ENCODE measurements at regions not wholly inside any gene's neighbourhood (a gene's known extent, or its start where the extent isn't known, plus 50 kb on each side); places are given as distances from the start of the nearest gene placed in this dataset.

DNA sequence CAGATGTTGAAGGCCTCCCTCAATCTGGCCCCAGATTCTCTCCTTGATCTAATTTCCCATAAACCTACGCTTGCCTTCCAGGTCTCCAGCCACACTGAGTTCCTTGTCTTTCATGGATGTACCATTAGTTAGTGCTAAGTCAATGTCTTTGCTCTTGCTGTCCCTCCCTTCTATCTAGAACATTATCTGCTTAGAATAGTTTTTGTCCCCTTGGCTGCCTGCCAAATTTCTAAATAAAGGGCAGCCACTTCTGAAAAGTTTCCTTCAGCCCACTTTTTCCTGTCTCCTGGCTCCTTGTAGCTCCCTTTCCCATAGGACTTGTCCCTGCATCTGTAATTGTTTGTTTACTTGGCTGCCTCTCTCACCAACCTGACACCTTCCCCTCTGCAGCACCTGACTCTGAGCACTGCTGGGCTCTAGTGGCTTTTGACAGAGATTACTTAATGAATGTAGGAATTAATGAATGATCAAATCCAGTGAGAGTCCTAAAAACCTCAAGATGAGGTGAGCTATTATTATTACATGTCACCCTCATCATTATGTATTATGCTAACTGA lies 58.3 kb downstream of the CXCL12 start:
- Histone ChIP-seq H3K4me1 (peaks cover 0 to 8% (median 0%) of the 10 kb centered on the region in 10 experiments; a peak in 6 of 20 replicates), H3K36me3 (no peaks in the 10 kb centered on the region), H3K4me3 (no peak overlapping the region), H3K4me2 (peak overlapping the region in 3 of 11 experiments; percentile 1 to 20 (median 16); a peak in 2 of 22 replicates), H3K9ac (no peak overlapping the region), H3K9me3 (replicated peaks in 1 of 11) (no peaks in the 10 kb centered on the region), H3K27ac (no peak overlapping the region), H3K27me3 (no peaks in the 10 kb centered on the region), H4K20me1 (no peaks in the 10 kb centered on the region)
- no peak for TF ChIP-seq Cebpa-rat (IDR thresholded peaks at IDR 0.05)

DNA sequence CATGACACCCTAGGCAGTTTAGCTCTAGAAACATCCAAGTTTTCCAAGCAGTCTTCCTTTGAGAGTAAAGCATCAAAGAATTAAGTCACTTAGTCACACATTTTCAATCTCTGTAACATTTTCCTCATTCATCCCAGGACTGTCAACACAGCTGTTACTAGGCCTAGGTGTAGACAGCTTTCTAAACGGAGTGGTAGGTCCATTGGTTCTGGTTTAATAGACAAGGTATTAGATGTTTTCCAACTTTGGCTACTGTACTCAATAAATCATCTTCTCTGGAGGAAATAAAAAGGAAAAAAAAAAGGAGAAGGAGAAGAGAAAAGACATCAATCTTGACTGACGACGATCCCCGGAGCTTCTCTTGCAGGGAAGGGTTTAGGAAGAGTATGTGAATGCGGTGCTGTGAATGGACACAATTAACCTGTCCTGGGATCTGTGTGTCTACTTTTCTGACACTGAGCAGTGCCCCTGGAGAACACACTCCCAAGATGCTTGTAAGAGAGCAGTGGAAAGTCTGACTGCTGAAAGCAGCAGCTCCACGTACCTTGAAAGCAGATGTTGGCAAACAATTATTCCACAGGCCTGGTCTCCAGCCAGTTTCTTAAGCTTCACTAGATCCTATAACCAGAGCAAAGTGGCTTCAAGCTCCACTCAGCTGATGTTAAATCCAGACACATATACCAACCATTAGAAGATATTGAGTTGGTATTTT lies 59.1 kb downstream of the CXCL12 start:
- Histone ChIP-seq H4K20me1 (no peaks in the 10 kb centered on the region), H3K4me3 (no peak overlapping the region), H3K9ac (no peak overlapping the region)

GRCh38 chr10:44325157-44325556 lies 59.7 kb downstream of the CXCL12 start:
- no peak for TF ChIP-seq Cebpa-rat (IDR thresholded peaks at IDR 0.05)
- Histone ChIP-seq H3K9ac (no peak overlapping the region), H3K27me3 (no peaks in the 10 kb centered on the region), H3K4me2 (no peak overlapping the region), H3K4me1 (peaks cover 0 to 8% (median 0%) of the 10 kb centered on the region in 10 experiments; a peak in 6 of 20 replicates), H3K27ac (no peak overlapping the region), H3K4me3 (no peak overlapping the region), H3K36me3 (no peaks in the 10 kb centered on the region), H4K20me1 (no peaks in the 10 kb centered on the region), H3K9me3 (replicated peaks in 1 of 11) (no peaks in the 10 kb centered on the region)

More for the DNA sequence above, 59.1 kb downstream of the CXCL12 start:
- Histone ChIP-seq H3K4me1 (peaks cover 0 to 8% (median 0%) of the 10 kb centered on the region in 10 experiments; a peak in 6 of 20 replicates), H3K27ac (no peak overlapping the region), H3K9me3 (replicated peaks in 1 of 11) (no peaks in the 10 kb centered on the region), H3K27me3 (no peaks in the 10 kb centered on the region), H3K36me3 (no peaks in the 10 kb centered on the region), H3K4me2 (0 out of 22 replicates have a peak overlapping the region, but pooled peaks of 1 of the 11 experiments have one; percentile 16)
- no peak for TF ChIP-seq Cebpa-rat (IDR thresholded peaks at IDR 0.05)

- Histone ChIP-seq H3K27me3 (no peaks in the 10 kb centered on the region), H3K9ac (no peak overlapping the region), H3K4me1 (peaks cover 0 to 9% (median 0%) of the 10 kb centered on the region in 10 experiments; a peak in 6 of 20 replicates), H3K36me3 (no peaks in the 10 kb centered on the region), H3K9me3 (replicated peaks in 1 of 11) (no peaks in the 10 kb centered on the region), H3K27ac (no peak overlapping the region), H3K4me3 (no peak overlapping the region), H3K4me2 (no peak overlapping the region), H4K20me1 (no peaks in the 10 kb centered on the region)
- no peak for TF ChIP-seq Cebpa-rat (IDR thresholded peaks at IDR 0.05)
These were observed 61.1 kb downstream of the CXCL12 start for GRCh38 chr10:44323838-44324237.

- Histone ChIP-seq H3K4me2 (no peak overlapping the region), H3K4me1 (peaks cover 0 to 19% (median 7%) of the 10 kb centered on the region in 10 experiments; a peak in 15 of 20 replicates), H3K27ac (no peak overlapping the region), H3K4me3 (no peak overlapping the region), H3K9ac (no peak overlapping the region), H3K36me3 (no peaks in the 10 kb centered on the region), H3K9me3 (replicated peaks in 1 of 11) (no peaks in the 10 kb centered on the region), H4K20me1 (no peaks in the 10 kb centered on the region), H3K27me3 (no peaks in the 10 kb centered on the region)
- TF ChIP-seq Cebpa-rat (IDR thresholded peaks at IDR 0.05) = no peak
These were observed 62.8 kb downstream of the CXCL12 start for GRCh38 chr10:44322137-44322536.

GRCh38 chr10:44320756-44321155 lies 64.1 kb downstream of the CXCL12 start:
- Histone ChIP-seq H3K36me3 (no peaks in the 10 kb centered on the region), H3K4me1 (peaks cover 0 to 24% (median 11%) of the 10 kb centered on the region in 10 experiments; a peak in 15 of 20 replicates), H3K27me3 (no peaks in the 10 kb centered on the region), H4K20me1 (no peaks in the 10 kb centered on the region), H3K27ac (no peak overlapping the region), H3K9ac (no peak overlapping the region), H3K9me3 (replicated peaks in 1 of 11) (no peaks in the 10 kb centered on the region), H3K4me2 (no peak overlapping the region), H3K4me3 (no peak overlapping the region)
- TF ChIP-seq Cebpa-rat (IDR thresholded peaks at IDR 0.05) = no peak

DNA sequence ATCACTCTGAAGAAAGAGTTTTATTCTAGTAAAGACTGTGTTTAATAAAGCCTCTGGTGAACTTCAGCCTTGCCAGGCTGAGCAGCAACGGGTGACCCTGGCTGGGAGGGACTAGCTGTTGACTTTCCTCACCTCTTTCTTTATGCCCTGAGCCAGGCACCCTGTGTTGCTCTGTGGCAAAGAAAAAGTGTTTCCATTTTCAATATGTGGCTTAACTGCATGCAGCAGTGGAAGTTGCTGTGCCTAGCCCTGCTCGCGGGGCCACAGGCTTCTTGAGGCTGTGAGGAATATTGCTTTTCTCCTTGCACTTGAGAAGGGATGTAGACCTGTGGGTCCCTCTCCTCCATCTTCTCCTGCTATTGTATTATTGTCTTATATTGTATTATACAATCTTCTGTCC lies 67.0 kb downstream of the CXCL12 start:
- Histone ChIP-seq H3K9ac (no peak overlapping the region), H3K27me3 (no peaks in the 10 kb centered on the region), H3K36me3 (no peaks in the 10 kb centered on the region), H3K4me1 (peaks cover under 1 to 34% (median 14%) of the 10 kb centered on the region in 10 experiments; a peak in 19 of 20 replicates), H3K4me2 (peak overlapping the region in 5 of 11 experiments; percentile 76 to 88 (median 83); a peak in 8 of 22 replicates), H3K9me3 (replicated peaks in 1 of 11) (no peaks in the 10 kb centered on the region), H4K20me1 (no peaks in the 10 kb centered on the region), H3K4me3 (no peak overlapping the region), H3K27ac (no peak overlapping the region)
- TF ChIP-seq Cebpa-rat (IDR thresholded peaks at IDR 0.05) = no peak

DNA sequence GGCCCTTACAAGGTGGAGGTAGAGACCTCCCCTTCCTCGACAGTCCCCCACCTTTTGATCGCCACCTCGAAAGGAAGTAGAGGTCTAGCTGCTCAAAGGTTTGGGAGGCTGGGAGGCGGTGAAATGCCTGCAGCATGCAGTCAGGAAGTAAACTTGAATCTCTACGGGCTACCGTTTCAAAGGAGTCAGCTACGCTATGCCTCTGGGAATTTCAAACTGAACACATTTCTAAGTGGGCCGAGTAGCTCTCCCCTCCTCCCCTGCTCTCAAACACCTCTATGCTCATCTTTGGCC lies 68.0 kb downstream of the CXCL12 start:
- Histone ChIP-seq H3K27me3 (no peaks in the 10 kb centered on the region), H3K27ac (peak overlapping the region in 8 of 11 experiments; percentile 37 to 73 (median 60); a peak in 12 of 22 replicates), H4K20me1 (no peaks in the 10 kb centered on the region), H3K4me2 (peak overlapping the region; percentile 15 to 88 (median 76); a peak in 21 of 22 replicates), H3K4me3 (peak overlapping the region in 7 of 10 experiments; percentile 19 to 54 (median 43); a peak in 9 of 20 replicates), H3K9me3 (replicated peaks in 1 of 11) (no peaks in the 10 kb centered on the region), H3K36me3 (no peaks in the 10 kb centered on the region), H3K9ac (peak overlapping the region in 8 of 11 experiments; percentile 20 to 70 (median 64); a peak in 14 of 22 replicates), H3K4me1 (peaks cover 11 to 44% (median 23%) of the 10 kb centered on the region in 10 experiments)
- TF ChIP-seq Cebpa-rat (IDR thresholded peaks at IDR 0.05) = no peak

DNA sequence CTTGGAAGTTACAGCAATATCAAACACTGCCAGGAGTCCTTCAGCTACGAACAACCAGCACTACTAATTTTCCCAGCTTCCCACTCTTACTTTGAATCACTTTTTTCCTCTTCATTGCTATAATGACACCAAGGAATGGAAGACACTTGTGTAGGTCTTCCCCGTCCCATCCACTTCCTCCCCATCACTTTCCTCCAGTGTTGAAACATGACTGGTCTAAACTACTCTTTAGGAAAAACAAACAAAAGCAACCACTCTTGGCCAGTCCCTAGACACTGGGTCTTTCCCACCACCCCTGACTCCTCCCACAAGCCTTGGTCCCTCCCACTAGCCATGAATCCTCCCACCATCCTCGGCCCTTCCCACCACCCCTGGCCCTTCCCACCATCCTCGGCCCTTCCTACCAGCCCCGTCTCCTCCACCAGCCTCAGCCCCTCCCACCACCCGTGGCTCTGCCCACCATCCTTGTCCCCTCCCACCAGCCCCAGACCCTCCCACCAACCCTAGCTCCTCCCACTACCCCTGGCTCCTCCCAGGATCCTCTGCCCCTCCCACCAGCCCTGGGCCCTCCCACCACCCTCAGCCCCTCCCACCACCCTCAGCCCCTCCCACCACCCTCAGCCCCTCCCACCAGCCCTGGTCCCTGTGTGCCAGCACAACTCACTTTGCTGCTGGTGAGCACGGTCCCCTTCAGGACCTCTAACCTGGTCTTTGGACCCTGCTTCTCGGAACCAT lies 68.5 kb downstream of the CXCL12 start:
- Histone ChIP-seq H3K36me3 (no peaks in the 10 kb centered on the region), H3K4me1 (peaks cover 14 to 49% (median 29%) of the 10 kb centered on the region in 10 experiments), H3K4me3 (peak overlapping the region in 7 of 10 experiments; percentile 19 to 54 (median 43); a peak in 9 of 20 replicates), H3K4me2 (peak overlapping the region; percentile 15 to 88 (median 76); a peak in 21 of 22 replicates), H3K9ac (peak overlapping the region in 8 of 11 experiments; percentile 20 to 70 (median 64); a peak in 13 of 22 replicates), H4K20me1 (no peaks in the 10 kb centered on the region), H3K27me3 (no peaks in the 10 kb centered on the region), H3K27ac (peak overlapping the region in 8 of 11 experiments; percentile 37 to 73 (median 60); a peak in 12 of 22 replicates), H3K9me3 (replicated peaks in 1 of 11) (no peaks in the 10 kb centered on the region)
- TF ChIP-seq Cebpa-rat (IDR thresholded peaks at IDR 0.05) = no peak

All from BLaER1 treated with 17β-estradiol and CSF1 and Interleukin-3, amounts not matched to agents 10 nM and 100 nM (cell line).